Kidney (tissue), 13 donors: ENCODE measurements at regions not wholly inside any gene's neighbourhood (a gene's known extent, or its start where the extent isn't known, plus 50 kb on each side); places are given as distances from the start of the nearest gene placed in this dataset.
A peak's percentile ranks its signal among the peaks of the same experiment; 100 is the strongest.

Experiments used
- DNase-seq, 5 donors: peaks; one replicate each; pipeline ENCODE4 v3.0.0-alpha.2; 2013 to 2020
- FAIRE-seq: peaks from 2 replicates; lab custom pipeline; 2012; peaks lifted over from hg19 to GRCh38; lab: Jason Lieb, UNC
- H3K27ac ChIP-seq, 2 donors: one replicate each; pipeline ENCODE4 v1.7.0; 2013; ENCODE audit warnings: low read depth in 2 of 2, low read length in 2 of 2, inconsistent platforms in 1 of 2
- H3K27me3 ChIP-seq: one replicate; pipeline ENCODE4 v1.7.1; 2013; ENCODE audit warnings: low read length, inconsistent platforms; ENCODE audit not compliant: control insufficient read depth, insufficient read depth
- H3K36me3 ChIP-seq, 3 donors: one replicate each; pipeline versions ENCODE4 v1.7.0 to v1.7.1; 2013; ENCODE audit warnings: low read length in 3 of 3, control low read depth in 1 of 3, inconsistent platforms in 1 of 3; ENCODE audit not compliant: insufficient read depth in 3 of 3, control insufficient read depth in 2 of 3
- H3K4me1 ChIP-seq, 3 donors: one replicate each; pipeline versions ENCODE4 v1.7.0 to v1.7.1; 2013; ENCODE audit warnings: low read length in 3 of 3, inconsistent platforms in 1 of 3, low read depth in 1 of 3; ENCODE audit not compliant: control insufficient read depth in 2 of 3, insufficient read depth in 2 of 3
- H3K4me3 ChIP-seq, 3 donors: one replicate each; pipeline versions ENCODE4 v1.7.0 to v1.8.1; 2013; ENCODE audit warnings: low read length in 3 of 3, control low read depth in 1 of 3, inconsistent platforms in 1 of 3
- H3K9ac ChIP-seq, 3 donors: one replicate each; pipeline versions ENCODE4 v1.7.0 to v1.7.1; 2013; ENCODE audit warnings: low read length in 3 of 3, control low read depth in 1 of 3, inconsistent platforms in 1 of 3
- H3K9me3 ChIP-seq, 3 donors: one replicate each; pipeline versions ENCODE4 v1.7.0 to v1.7.1; 2013; ENCODE audit warnings: low read length in 3 of 3, control low read depth in 1 of 3, inconsistent platforms in 1 of 3; ENCODE audit not compliant: control insufficient read depth in 2 of 3, insufficient read depth in 1 of 3
- CTCF ChIP-seq: IDR thresholded peaks from 3 replicates; pipeline ENCODE4 v1.5.1; 2012; ENCODE audit warnings: mild to moderate bottlenecking, moderate library complexity, borderline replicate concordance; ENCODE audit not compliant: insufficient read depth; ENCODE audit errors: extremely low read depth
- intact Hi-C: fragments of 100-400 bp; cut with DNase I; formaldehyde crosslinking; loops from one replicate; pipeline ENCODE4 v1.11.1; 2022
- donor health status: control.
- donor health status: control.
- donor health status: control.
- donor health status: control.
- donor health status: control.
- donor health status: DM: yes; HTN: yes; CAD: no.
- donor health status: Normal renal cell carcinoma (clear cell type).

- no peak for TF ChIP-seq CTCF
- no peaks in the 10 kb centered on the region for H3K4me1 ChIP-seq
- DNase-seq (peak in 1 of 5 donors; percentile 49), FAIRE-seq (no peak)
- no peaks in the 10 kb centered on the region for H3K9me3 ChIP-seq
- H3K9ac ChIP-seq: no peak overlapping the region
- no peaks in the 10 kb centered on the region for H3K36me3 ChIP-seq
- H3K27ac ChIP-seq: no peak overlapping the region
- H3K27me3 ChIP-seq: no peaks in the 10 kb centered on the region
- H3K4me3 ChIP-seq: no peak overlapping the region
- intact Hi-C loops: no loop called here
Measured at GRCh38 chr22:48841881-48842582, 985.6 kb downstream of the BRD1 start.

- intact Hi-C loops: no loop called here
Measured at GRCh38 chr22:48840112-48840949, 987.3 kb downstream of the BRD1 start.

GRCh38 chr22:48838846-48839730 is 988.6 kb downstream of the BRD1 start:
- no peak for TF ChIP-seq CTCF
- DNase-seq: peak in 1 of 5 donors; percentile 60

More at GRCh38 chr22:48840112-48840949, 987.3 kb downstream of the BRD1 start:
- Histone ChIP-seq H3K4me3 (no peak overlapping the region), H3K27ac (no peak overlapping the region), H3K9me3 (no peaks in the 10 kb centered on the region), H3K36me3 (no peaks in the 10 kb centered on the region), H3K27me3 (no peaks in the 10 kb centered on the region), H3K9ac (no peak overlapping the region), H3K4me1 (no peaks in the 10 kb centered on the region)
- DNase-seq (peak in 1 of 5 donors; percentile 51), FAIRE-seq (no peak)
- no peak for TF ChIP-seq CTCF

More at GRCh38 chr22:48838846-48839730, 988.6 kb downstream of the BRD1 start:
- H3K9ac ChIP-seq: no peak overlapping the region
- H3K27ac ChIP-seq: no peak overlapping the region
- no peaks in the 10 kb centered on the region for H3K9me3 ChIP-seq
- no peaks in the 10 kb centered on the region for H3K27me3 ChIP-seq
- H3K4me1 ChIP-seq: no peaks in the 10 kb centered on the region
- FAIRE-seq: no peak
- intact Hi-C loops: no loop called here
- H3K4me3 ChIP-seq: no peak overlapping the region
- H3K36me3 ChIP-seq: no peaks in the 10 kb centered on the region
